Large intestine (tissue), 3 donors: ENCODE measurements at regions not wholly inside any gene's neighbourhood (a gene's known extent, or its start where the extent isn't known, plus 50 kb on each side); places are given as distances from the start of the nearest gene placed in this dataset.
"Not testable (repeated sequence)": the region's sequence is repeated elsewhere in the genome, so short reads cannot be mapped to it uniquely, and the experiment has no call there.

Source experiments
- DNase-seq, 2 donors: peaks; one replicate each; pipeline versions ENCODE4 v3.0.0 to v3.0.0-alpha.2; 2013
- H3K27ac ChIP-seq: one replicate; pipeline ENCODE4 v1.5.1; 2013; ENCODE audit warnings: low read length
- H3K27me3 ChIP-seq: 2 replicates; pipeline ENCODE4 v1.6.1; 2013; ENCODE audit warnings: low read length; ENCODE audit not compliant: control insufficient read depth, insufficient read depth
- H3K36me3 ChIP-seq: 2 replicates; pipeline ENCODE4 v1.6.1; 2013; ENCODE audit warnings: low read length; ENCODE audit not compliant: control insufficient read depth, insufficient read depth
- H3K4me1 ChIP-seq: one replicate; pipeline ENCODE4 v1.6.1; 2013; ENCODE audit warnings: low read length; ENCODE audit not compliant: control insufficient read depth, insufficient read depth
- H3K4me3 ChIP-seq: one replicate; pipeline ENCODE4 v1.5.1; 2013; ENCODE audit warnings: low read length
- H3K9me3 ChIP-seq: one replicate; pipeline ENCODE4 v1.6.1; 2013; ENCODE audit warnings: mild to moderate bottlenecking, low read depth, low read length, moderate library complexity; ENCODE audit not compliant: control insufficient read depth
- WGBS: methylation state at CpG from one replicate; pipeline ENCODE4 v1.1.5; 2013; ENCODE audit warnings: low lambda C conversion rate; ENCODE audit not compliant: insufficient coverage; 5-methylcytosine and 5-hydroxymethylcytosine counted together

DNA sequence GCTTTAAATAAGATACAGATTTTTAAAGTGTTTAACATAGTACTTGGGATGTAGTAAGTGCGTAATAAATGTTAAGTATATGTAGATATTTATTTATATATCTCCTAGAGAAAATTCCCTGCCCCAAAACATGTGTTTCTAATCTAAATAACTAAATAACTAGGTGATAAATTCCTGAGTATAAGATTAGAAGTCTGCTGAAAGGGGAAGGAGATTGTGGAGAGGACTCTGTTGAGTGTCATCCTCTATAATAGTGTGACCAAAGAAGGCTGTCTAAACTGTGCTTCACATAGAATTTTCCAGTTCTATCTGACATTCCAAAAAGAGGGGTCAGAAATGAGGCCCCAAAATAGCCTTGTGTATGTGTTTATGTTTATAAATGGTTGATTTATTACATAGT is 590.5 kb upstream of the ADAMTS5 start:
- no peak overlapping the region for H3K27ac ChIP-seq
- no peak overlapping the region for H3K4me3 ChIP-seq
- peaks cover 2% of the 10 kb centered on the region for H3K9me3 ChIP-seq
- H3K4me1 ChIP-seq, result no peaks in the 10 kb centered on the region
- 80% methylated on average over 1 of the region's 1 CpG for WGBS
- H3K36me3 ChIP-seq, result no peaks in the 10 kb centered on the region
- DNase-seq, result no peak
- no peaks in the 10 kb centered on the region for H3K27me3 ChIP-seq

DNA sequence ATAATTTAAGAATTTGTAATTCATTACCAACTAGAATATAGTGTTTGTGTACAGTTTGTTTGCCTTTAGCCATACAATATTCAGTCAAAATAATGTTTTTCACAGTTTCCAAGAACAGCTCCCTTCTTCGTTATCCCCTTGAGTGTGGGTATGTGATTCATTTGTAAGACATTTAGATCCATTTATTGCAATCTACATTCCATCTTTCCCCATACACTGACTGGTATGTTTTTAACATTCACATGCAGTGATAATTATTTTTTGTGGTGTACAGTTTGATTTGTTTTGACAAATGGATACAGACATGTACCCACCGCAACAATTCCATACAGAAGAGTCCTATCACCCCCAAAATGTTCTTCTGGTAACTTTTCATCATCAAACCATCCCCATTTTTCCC is 589.1 kb upstream of the ADAMTS5 start:
- Histone ChIP-seq H3K36me3 (no peaks in the 10 kb centered on the region), H3K4me1 (no peaks in the 10 kb centered on the region), H3K9me3 (peaks cover 7% of the 10 kb centered on the region), H3K27me3 (no peaks in the 10 kb centered on the region), H3K27ac (no peak overlapping the region), H3K4me3 (no peak overlapping the region)
- WGBS, result 100% methylated on average over 2 of the region's 2 CpGs
- no peak for DNase-seq

DNA sequence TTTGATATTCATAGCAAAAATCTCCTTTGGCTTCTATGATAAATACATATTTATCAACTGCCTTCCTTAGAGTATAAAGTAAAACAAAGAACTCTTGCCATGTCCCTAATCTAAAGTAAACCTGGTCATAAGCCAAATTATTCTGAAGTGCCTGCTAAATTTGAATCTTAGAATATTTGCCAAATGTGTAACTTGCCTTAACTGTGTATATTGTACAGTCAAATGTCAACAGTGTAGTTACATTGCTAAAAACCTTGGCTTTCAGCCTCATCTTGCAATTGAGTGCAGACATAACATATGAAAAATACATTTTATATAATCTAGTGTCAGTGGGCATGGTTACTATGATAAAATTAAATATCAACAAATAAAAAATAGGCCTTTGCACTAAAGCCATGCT is 583.4 kb upstream of the ADAMTS5 start:
- no peaks in the 10 kb centered on the region for H3K4me1 ChIP-seq
- H3K27ac ChIP-seq, result no peak overlapping the region
- H3K4me3 ChIP-seq, result no peak overlapping the region
- DNase-seq, result no peak
- H3K36me3 ChIP-seq, result no peaks in the 10 kb centered on the region
- peaks cover 5% of the 10 kb centered on the region for H3K9me3 ChIP-seq
- no peaks in the 10 kb centered on the region for H3K27me3 ChIP-seq

DNA sequence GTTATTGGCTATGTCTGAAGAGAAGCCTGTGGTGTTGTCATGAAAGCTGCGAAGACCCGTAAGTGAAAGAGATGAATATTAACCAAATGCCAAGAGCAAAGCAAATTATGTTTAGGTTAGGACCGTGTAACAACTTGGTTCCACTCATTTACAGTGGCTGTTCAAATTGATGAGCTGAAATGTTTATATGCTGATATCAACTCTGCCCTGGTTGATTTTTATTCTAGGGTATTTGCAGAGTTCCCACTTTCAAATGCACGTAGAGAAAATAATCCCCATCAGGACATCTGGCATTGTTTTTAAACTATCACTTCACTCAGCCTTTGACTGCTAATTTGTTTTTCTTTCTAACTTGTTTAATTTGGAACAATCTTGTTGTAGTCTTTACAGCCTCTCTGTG is 581.6 kb upstream of the ADAMTS5 start:
- H3K4me1 ChIP-seq, result no peaks in the 10 kb centered on the region
- H3K9me3 ChIP-seq, result peaks cover 5% of the 10 kb centered on the region
- no peak overlapping the region for H3K4me3 ChIP-seq
- no peaks in the 10 kb centered on the region for H3K36me3 ChIP-seq
- no peak for DNase-seq
- 67% methylated on average over 1 of the region's 4 CpGs for WGBS
- no peaks in the 10 kb centered on the region for H3K27me3 ChIP-seq
- no peak overlapping the region for H3K27ac ChIP-seq

DNA sequence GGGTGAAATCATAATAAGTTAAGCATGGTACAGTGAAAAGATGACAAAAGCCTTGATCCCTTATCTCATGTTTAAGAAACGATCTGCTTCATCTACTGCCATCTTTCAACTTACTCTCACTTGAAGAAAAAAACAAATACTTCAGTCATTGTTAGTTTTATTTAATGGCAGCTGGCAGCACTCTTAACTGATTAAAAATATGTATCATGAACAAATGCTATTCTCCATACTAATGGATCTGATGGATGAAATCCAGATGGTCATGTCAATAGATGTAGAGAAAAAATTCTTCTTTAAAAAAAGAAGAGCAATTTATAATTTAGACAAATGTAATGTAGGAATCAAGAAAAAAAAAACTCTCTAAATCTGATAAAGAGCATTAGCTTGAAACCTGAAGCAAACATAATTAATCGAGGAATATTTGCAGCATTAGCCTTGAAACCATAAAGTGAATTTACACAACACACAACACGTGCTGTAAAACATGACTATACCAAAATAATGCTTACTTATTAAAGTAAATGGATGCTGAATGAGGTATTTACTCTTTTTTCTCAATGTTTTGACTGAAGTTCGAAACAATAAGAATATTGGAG is 579.0 kb upstream of the ADAMTS5 start:
- Histone ChIP-seq H3K9me3 (no peaks in the 10 kb centered on the region), H3K4me3 (no peak overlapping the region), H3K4me1 (no peaks in the 10 kb centered on the region), H3K27me3 (no peaks in the 10 kb centered on the region), H3K27ac (no peak overlapping the region), H3K36me3 (no peaks in the 10 kb centered on the region)
- WGBS, result 70% methylated on average over 2 of the region's 4 CpGs
- DNase-seq, result no peak

DNA sequence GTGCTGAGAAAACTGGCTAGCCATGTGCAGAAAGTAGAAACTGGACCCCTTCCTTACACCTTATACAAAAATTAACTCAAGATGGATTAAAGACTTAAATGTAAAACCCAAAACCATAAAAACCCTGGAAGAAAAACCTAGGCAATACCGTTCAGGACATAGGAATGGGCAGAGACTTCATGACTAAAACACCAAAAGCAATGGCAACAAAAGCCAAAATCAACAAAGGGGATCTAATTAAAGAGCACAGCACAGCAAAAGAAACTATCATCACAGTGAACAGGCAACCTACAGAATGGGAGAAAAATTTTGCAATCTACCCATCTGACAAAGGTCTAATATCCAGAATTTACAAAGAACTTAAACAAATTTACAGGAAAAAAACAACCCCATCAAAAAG is 575.2 kb upstream of the ADAMTS5 start:
- H3K4me1 ChIP-seq, H3K27me3 ChIP-seq, H3K9me3 ChIP-seq, H3K4me3 ChIP-seq, H3K36me3 ChIP-seq, DNase-seq, H3K27ac ChIP-seq: not testable (repeated sequence)
- WGBS, result 100% methylated on average over 1 of the region's 1 CpG

DNA sequence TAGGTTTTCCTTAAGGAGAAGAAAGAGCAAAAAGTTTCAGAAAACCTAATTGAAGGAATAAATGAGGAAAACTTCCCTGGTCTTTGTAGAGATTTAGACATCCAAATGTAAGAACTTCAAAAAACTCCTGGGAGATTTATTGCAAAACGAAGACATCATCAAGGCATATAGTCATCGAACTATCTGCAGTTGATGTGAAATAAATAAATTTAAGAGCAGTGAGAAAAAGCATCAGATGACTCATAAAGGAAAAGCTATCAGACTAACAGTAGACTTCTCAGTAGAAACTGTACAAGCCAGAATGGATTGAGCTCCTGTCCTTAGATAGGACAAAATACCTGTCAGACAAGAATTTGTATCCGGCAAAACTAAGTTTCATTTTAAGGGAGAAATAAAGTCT is 569.4 kb upstream of the ADAMTS5 start:
- DNase-seq, result no peak
- no peak overlapping the region for H3K27ac ChIP-seq
- no peaks in the 10 kb centered on the region for H3K27me3 ChIP-seq
- H3K9me3 ChIP-seq, result no peaks in the 10 kb centered on the region
- no peak overlapping the region for H3K4me3 ChIP-seq
- 100% methylated on average over 3 of the region's 3 CpGs for WGBS
- peaks cover 2% of the 10 kb centered on the region for H3K4me1 ChIP-seq
- no peaks in the 10 kb centered on the region for H3K36me3 ChIP-seq

DNA sequence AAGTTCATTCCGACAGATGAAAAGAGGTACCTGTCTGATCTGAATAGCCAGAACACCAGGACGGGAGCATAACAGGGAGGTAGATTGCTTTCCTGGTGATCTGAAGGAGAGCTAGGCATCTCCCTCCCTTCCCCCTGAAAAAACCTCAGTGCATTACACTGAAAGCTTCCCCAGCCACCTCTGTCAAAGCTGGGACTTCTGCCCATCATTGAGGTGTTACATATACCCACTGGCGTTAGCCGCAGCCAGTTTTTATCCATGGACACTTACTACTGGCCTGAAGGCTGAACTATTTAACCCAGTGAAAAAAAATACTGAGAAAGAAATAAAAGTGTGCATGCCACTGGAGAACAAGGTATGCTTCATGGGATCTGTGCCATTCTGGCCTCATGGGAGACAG is 568.3 kb upstream of the ADAMTS5 start:
- no peak for DNase-seq
- WGBS, result no CpG with 5 or more reads among the region's 4 CpGs
- Histone ChIP-seq H3K36me3 (no peaks in the 10 kb centered on the region), H3K27ac (no peak overlapping the region), H3K4me3 (no peak overlapping the region), H3K9me3 (no peaks in the 10 kb centered on the region), H3K27me3 (no peaks in the 10 kb centered on the region), H3K4me1 (peaks cover 3% of the 10 kb centered on the region)

DNA sequence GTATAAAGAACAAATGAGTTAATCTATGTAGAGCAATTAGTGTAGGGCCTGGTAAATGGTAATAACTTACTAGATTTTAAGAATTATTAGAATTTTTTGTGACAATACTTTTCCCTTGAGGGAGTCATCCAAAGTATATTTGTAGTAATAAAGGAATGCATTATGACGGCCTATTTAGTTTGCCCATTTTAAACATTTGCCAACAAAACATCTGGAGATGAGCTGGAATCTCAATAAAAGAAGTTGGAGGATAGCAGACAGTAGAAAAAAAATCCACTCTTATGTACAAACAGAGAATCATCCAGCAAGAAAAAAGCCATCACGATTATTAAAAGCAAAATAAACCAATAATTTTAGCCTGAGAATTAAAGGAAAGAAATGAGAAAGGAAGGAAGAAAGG is 567.3 kb upstream of the ADAMTS5 start:
- 68% methylated on average over 2 of the region's 2 CpGs for WGBS
- DNase-seq, result no peak
- Histone ChIP-seq H3K27ac (no peak overlapping the region), H3K9me3 (no peaks in the 10 kb centered on the region), H3K4me1 (peaks cover 3% of the 10 kb centered on the region), H3K27me3 (no peaks in the 10 kb centered on the region), H3K36me3 (no peaks in the 10 kb centered on the region), H3K4me3 (no peak overlapping the region)

DNA sequence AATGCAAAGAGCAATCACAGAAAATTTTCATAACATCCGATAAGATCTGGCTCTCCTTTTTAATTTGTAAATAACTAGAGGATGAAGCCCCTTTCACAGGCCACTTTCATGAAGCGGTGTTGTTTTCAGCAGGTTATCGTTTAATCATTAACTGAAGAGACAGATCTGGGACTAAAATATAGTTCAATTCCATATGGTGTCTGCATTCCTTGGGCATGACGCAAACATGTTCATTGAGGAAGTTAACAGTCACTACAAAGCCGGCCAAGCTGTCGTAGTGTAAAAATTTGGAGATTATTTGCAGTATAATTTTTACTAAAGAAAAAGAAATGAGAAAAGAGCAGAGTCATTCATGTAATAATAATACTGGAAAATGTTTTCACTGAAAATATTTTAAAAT is 565.2 kb upstream of the ADAMTS5 start:
- no peak overlapping the region for H3K27ac ChIP-seq
- no peak overlapping the region for H3K4me3 ChIP-seq
- no peaks in the 10 kb centered on the region for H3K36me3 ChIP-seq
- H3K4me1 ChIP-seq, result peaks cover 3% of the 10 kb centered on the region
- peak; percentile 62 to 74 for DNase-seq
- H3K27me3 ChIP-seq, result no peaks in the 10 kb centered on the region
- 0% methylated on average over 1 of the region's 6 CpGs for WGBS
- no peaks in the 10 kb centered on the region for H3K9me3 ChIP-seq

DNA sequence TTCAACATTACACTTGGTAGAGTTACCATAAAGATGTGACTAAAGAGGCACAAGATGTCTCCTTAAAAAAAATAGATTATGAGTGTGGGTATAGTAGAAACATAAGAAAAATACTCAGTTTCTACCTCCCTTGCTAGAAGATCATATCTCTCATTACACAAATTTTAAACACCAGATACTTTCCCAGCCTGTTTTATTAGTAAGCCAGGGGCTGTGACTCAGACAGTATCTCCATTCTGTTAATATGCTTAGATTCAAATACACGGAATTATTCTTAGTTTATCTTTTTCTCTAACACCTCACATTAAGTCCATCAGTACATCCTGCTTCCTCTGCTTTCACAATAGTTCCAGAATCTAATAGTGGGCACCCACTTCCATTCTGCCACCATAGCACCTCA is 561.8 kb upstream of the ADAMTS5 start:
- no peaks in the 10 kb centered on the region for H3K27me3 ChIP-seq
- no peaks in the 10 kb centered on the region for H3K36me3 ChIP-seq
- H3K4me1 ChIP-seq, result peaks cover 3% of the 10 kb centered on the region
- no peak overlapping the region for H3K4me3 ChIP-seq
- no peak for DNase-seq
- WGBS, result 100% methylated on average over 1 of the region's 1 CpG
- H3K9me3 ChIP-seq, result no peaks in the 10 kb centered on the region
- no peak overlapping the region for H3K27ac ChIP-seq
